Stimulated activated CD4-positive, alpha-beta T cell treated with anti-CD3 and anti-CD28 coated beads, Interleukin-4, amount 100 ng/mL, for 4 hours (primary cell): ENCODE measurements at regions not wholly inside any gene's neighbourhood (a gene's known extent, or its start where the extent isn't known, plus 50 kb on each side); places are given as distances from the start of the nearest gene placed in this dataset.

Experiments used
- DNase-seq, 2 experiments: peaks; one replicate each; pipeline ENCODE4 v3.0.0-alpha.2; 2020

GRCh38 chr12:3987571-3987970 is 114.4 kb upstream of the PARP11 start:
- no peak for DNase-seq

- DNase-seq = no peak
Observed at GRCh38 chr12:3980504-3981272, 107.5 kb upstream of the PARP11 start.

DNA sequence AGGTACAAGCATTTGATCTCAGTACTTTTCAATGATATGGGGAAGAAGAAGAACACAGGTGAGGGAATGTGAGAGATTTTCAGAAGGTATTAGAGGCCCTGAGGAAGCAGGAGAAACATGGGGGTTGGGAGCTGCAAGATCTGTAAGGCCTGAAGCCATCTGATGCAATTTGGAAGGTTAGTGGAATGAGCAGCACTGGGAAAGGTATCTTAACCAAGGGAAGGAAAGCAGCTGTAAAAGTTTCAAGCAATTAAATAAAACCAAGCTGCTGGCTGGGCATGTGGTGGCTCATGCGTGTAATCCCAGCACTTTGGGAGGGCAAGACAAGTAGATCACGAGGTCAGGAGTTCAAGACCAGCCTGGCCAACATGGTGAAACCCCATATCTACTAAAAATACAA is 104.4 kb upstream of the PARP11 start:
- DNase-seq = no peak

GRCh38 chr12:3976351-3976938 is 103.2 kb upstream of the PARP11 start:
- DNase-seq = no peak

DNA sequence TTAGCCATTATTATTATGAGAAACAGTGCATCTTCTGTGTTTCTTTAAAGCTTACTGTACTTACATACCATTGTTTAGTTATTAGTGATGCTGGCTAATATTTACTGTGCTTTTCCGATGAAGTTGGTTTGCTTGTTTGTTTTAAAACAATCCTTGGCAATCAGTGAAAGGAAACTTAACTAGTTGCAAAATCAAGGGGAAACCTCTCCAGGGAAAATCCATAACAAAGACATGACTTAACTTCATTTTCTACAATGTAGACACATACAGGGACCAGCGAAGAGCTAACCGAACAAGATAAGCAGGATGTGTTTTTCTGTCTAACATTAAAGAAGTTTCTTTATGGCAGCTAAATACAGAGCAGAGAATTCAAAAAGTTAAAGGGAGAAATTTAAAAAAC is 102.5 kb upstream of the PARP11 start:
- no peak for DNase-seq

- no peak for DNase-seq
Observed at GRCh38 chr12:3974883-3975282, 101.7 kb upstream of the PARP11 start.

DNA sequence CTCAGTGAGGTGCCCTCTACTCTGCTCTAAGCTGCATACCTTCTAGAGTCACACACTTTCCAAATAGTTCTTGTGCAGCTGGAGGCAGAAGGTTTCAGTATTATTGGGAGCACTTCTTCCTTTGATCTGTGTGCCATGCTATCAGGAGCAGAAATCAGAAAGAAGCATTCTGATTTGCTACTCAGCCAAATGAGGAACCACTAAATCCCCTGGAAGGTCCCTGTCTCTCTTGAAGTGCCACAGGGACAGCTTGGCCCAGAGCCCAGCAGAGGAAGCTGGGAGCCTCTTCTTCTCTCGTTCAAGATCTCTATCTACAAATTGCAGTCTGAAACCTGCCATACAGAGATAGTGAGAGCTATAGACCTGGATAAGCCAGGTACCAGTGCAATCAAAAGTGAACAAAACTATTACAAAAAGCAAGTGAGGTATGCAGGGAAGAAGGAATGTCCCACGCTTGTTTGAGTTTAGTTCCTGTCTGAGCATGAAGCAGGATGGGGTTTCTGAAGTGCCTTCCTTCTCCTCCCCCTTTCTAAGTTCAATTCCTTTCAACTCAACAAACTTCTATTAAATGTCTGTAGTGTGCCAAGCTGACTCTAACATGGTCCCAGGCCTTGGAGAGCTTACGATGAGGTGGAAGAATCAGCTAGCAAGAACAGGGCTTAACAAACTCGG is 100.9 kb upstream of the PARP11 start:
- DNase-seq = no peak

DNA sequence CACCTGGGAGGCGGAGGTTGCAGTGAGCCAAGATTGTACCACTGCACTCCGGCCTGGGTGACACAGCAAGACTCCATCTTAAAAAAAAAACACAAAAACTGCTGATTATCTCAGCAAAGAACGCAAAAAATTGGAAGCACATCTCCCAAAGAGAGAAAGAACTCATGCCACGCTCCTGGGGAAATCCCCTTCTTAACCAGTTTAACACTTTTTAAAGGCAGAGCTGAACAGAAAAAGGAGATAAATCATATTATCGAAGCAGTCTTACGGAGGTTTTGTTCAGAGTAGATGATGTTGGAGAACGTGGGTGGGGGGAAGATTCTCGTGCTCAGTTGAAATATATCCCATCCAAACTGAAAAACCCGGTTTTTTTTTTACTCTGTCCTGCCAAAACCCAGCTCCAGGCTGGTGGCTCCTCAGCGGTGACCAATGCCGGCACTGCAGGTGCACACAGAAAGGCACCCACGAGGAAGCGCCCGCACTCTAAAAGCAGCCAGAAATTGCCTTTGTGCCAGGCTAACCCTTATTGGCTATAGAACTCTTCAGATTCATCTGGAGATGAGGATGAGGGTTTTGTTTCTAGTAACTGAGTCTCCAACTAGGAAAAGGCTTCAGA is 100.2 kb upstream of the PARP11 start:
- no peak for DNase-seq

GRCh38 chr12:3972576-3972975 is 99.4 kb upstream of the PARP11 start:
- no peak for DNase-seq

DNA sequence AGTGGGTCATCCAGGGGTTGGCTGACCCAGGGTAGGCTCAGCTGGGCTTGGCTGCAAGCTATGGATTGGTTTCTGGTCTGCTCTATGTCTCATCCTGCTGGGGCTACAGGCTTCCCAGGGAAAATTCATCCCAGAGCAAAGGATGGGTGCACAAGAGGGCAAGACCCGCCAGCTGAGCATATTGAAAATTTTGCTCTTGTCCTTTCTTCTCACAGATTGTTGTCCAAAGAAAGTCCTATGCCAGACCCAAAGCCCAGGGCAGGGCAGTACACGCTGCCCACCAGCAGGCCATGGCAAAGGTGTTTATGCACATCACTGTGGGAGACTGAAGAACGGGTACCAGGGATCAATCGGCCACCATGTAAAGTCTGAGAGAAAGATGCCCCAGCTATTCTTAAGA is 95.3 kb upstream of the PARP11 start:
- DNase-seq = no peak

DNA sequence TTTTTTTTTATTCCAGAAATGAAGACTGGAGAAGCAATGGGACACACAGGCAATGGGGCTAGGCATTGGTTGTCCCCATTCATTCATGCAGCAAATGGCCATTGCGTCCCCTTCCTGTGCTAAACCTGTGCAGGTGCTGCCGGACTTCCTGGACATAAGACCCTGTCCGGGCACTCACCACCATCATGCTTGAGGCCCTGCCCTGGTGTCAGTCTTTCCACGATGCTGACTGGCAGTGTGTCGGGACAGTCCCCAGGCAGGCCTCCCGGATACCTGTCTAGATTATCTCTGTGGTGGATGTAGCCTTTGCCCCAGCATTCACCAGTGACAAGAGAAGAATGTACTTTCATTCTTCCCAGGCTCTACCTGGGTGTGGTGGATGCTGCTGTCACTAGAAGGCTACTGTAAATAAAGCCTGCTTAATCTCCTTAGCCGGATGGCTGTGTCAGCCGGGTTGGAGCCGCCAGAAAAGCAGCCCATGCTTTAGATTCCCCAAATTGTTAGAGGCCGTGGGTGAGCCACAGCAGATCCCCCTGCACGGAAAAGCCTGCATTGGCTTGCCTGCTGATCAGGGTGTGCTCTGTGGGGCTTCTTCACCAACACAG is 94.5 kb upstream of the PARP11 start:
- no peak for DNase-seq

GRCh38 chr12:3966376-3966775 is 93.2 kb upstream of the PARP11 start:
- DNase-seq = no peak

DNA sequence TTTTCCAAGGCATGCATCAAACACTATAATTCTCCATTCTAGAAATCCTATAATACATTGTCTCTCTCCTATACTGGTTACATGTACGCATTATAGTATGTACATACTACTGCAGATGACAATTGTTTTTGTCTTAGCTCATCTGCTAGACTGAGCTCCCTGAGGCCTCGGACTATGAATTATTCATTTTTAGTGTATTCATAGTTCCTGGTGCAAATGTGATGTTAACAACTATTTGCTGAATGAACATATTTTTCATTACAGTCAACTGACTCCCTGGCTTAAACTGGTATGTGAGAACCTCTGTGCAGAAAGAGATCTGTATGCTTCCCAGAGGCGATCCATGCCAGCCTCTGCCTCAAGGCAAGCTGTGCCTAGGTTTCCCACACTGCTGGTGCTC is 91.8 kb upstream of the PARP11 start:
- no peak for DNase-seq

- DNase-seq = no peak
Observed at GRCh38 chr12:3964439-3964838, 91.2 kb upstream of the PARP11 start.

- DNase-seq = peak; percentile 43 to 71
Observed at GRCh38 chr12:3962631-3963483, 89.7 kb upstream of the PARP11 start.

GRCh38 chr12:3961591-3961990 is 88.4 kb upstream of the PARP11 start:
- DNase-seq = no peak

DNA sequence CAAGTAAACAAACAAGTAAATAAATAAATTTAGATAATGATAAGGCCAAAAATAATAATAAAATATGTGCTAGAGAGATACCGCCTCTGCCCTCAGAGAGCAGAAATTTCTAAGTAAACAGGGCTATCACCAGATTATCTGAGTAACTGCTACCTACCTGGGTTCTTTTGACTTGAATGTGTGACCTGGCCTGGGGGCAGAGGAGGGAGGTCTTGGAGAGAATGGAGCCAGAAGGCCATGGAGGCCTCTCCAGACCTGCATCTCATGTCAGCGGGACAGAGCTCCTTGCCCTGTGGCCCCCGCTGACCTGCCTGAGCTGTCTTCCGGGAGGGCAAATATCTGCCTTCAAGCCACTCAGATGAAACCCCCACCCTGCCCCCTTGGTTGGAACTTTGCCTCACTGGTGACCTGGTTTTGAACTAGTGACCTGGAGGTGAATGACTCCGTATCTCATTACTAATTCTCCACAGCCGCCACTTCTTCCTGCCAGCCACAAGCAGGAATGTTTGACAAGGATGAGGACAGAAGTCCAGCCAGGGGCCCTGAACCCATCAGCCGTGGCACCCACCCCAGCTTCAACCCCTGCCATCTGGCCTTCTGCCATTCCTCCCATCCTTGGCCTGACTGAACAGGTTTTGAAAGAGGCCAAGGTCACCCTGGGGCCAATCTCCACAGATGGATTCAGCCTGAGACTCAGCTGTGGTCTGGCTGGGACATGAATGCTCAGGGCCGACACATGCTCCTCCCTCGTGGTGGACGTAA is 86.8 kb upstream of the PARP11 start:
- no peak for DNase-seq

- no peak for DNase-seq
Observed at GRCh38 chr12:3958534-3958933, 85.3 kb upstream of the PARP11 start.

GRCh38 chr12:3951380-3952135 is 78.4 kb upstream of the PARP11 start:
- DNase-seq = no peak

DNA sequence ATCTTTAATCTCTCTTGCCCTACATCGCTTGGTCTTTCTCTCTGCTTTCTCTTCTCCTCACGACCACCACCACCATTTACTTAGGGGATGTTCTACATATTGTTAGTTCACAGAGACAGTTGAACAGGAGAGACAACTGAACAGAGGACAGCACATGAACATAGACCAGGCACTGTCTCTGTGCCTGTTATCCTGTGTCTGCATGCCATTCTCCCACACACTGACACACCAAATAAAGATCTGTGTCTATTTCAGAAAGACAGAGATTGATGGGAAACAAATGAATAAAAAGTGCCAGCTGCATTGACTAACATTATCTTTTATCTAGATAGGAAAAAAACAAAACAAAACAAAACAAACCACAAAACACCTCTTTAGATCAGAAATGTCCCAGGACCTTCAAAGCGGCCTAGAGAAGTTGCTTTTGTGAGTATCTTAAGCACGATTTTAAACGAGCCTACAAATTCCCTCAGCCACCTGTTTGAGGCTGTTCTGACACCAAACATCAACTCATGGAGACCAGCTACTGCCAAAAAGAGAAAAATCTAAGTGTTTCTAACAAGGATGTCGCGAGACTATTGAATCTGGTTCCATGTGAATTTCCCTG is 77.6 kb upstream of the PARP11 start:
- no peak for DNase-seq
